ENCODE measurements at regions not wholly inside any gene's neighbourhood (a gene's known extent, or its start where the extent isn't known, plus 50 kb on each side); places are given as distances from the start of the nearest gene placed in this dataset.

GRCh38 chr5:111933086-111933485, 176.1 kb upstream of the NREP start:
- no peaks in the 10 kb centered on the region for H3K4me1 ChIP-seq (ENCODE audit: control insufficient read depth, extremely low read depth, insufficient read depth, low read length)
- H3K9me1 ChIP-seq (replicated peaks; ENCODE audit: control insufficient read depth, extremely low read depth, insufficient read depth, low read length), result no peaks in the 10 kb centered on the region
- DNase-seq (ENCODE audit: low read depth, low spot score) (no peak), FAIRE-seq (no peak)
- TF ChIP-seq CTCF (IDR thresholded peaks at IDR 0.05; ENCODE audit: extremely low read depth in 1 of 2, insufficient read depth in 1 of 2, low read depth in 1 of 2, low read length in 2 of 2) (no peak), FOS (IDR thresholded peaks at IDR 0.05; ENCODE audit: borderline replicate concordance, insufficient read depth, low read length) (no peak), POLR2A (IDR thresholded peaks at IDR 0.05; ENCODE audit: low read depth, low read length) (no peak), MYC (IDR thresholded peaks at IDR 0.05; ENCODE audit: low read depth, low read length) (no peak), EZH2 (IDR thresholded peaks at IDR 0.05; ENCODE audit: borderline replicate concordance, low read depth, low read length, severe bottlenecking) (no peak), GATA2 (IDR thresholded peaks at IDR 0.05; ENCODE audit: insufficient read depth, insufficient read length, low read depth, low read length) (no peak), POLR2AphosphoS5 (IDR thresholded peaks at IDR 0.05; ENCODE audit: insufficient read depth, low read depth, low read length) (no peak), MAX (IDR thresholded peaks at IDR 0.05; ENCODE audit: insufficient read depth, insufficient read length) (no peak), JUN (IDR thresholded peaks at IDR 0.05; ENCODE audit: borderline replicate concordance, insufficient read depth, insufficient read length, low read depth) (no peak)
- H2AFZ ChIP-seq (ENCODE audit: low read depth, low read length), result no peak overlapping the region
- no peaks in the 10 kb centered on the region for H4K20me1 ChIP-seq (replicated peaks; ENCODE audit: control insufficient read depth, extremely low read depth, insufficient read depth, low read length)
- intact Hi-C loops (cut with micrococcal nuclease) (no loop called here), dilution Hi-C loops (cut with MboI; ENCODE audit: extremely low pct_ligation_motif_present, low sequenced_read_pairs) (no loop called here)
- H3K27me3 ChIP-seq (ENCODE audit: control insufficient read depth in 2 of 2, insufficient read depth in 2 of 2, low read length in 2 of 2), result peaks cover 0 to 3% of the 10 kb centered on the region in 2 experiments
- H3K4me2 ChIP-seq (ENCODE audit: insufficient read depth, low read length), result no peak overlapping the region
- H3K36me3 ChIP-seq (ENCODE audit: control insufficient read depth in 2 of 2, extremely low read depth in 1 of 2, insufficient read depth in 2 of 2, low read length in 2 of 2), result no peaks in the 10 kb centered on the region
- no peak overlapping the region for H3K9ac ChIP-seq (replicated peaks; ENCODE audit: extremely low read depth, insufficient read depth, low read length)
- H3K27ac ChIP-seq (ENCODE audit: insufficient read depth, low read depth, low read length), result no peak overlapping the region
- ChIA-PET POLR2A (no interaction called here), CTCF (interaction anchor here (1.3 kb wide), 1 partner anchor 10 kb away, joined by 3 read pairs; no protein-coding TSS in a partner anchor)
- H3K79me2 ChIP-seq (ENCODE audit: control insufficient read depth, insufficient read depth, low read length), result no peaks in the 10 kb centered on the region
- BruUV-seq (replicated peaks), result no TSS peak
- no peak overlapping the region for H3K4me3 ChIP-seq (replicated peaks in 1 of 3; ENCODE audit: insufficient read depth in 1 of 3, low read depth in 1 of 3, low read length in 3 of 3)
- no peaks in the 10 kb centered on the region for H3K9me3 ChIP-seq (replicated peaks; ENCODE audit: control insufficient read depth, insufficient read depth, low read length)
